ENCODE measurements at regions not wholly inside any gene's neighbourhood (a gene's known extent, or its start where the extent isn't known, plus 50 kb on each side); places are given as distances from the start of the nearest gene placed in this dataset.

- no peak overlapping the region for H3K4me2 ChIP-seq (ENCODE audit: low read length)
- no peaks in the 10 kb centered on the region for H3K9me2 ChIP-seq (ENCODE audit: insufficient read depth, low read length)
- H3K36me3 ChIP-seq (ENCODE audit: insufficient read depth, low read length): no peaks in the 10 kb centered on the region
- H3K79me2 ChIP-seq (replicated peaks; ENCODE audit: insufficient read depth, low read length): no peaks in the 10 kb centered on the region
- H3F3A ChIP-seq (ENCODE audit: insufficient read depth, low read length, poor library complexity, severe bottlenecking): no peaks in the 10 kb centered on the region
- H3K27me3 ChIP-seq (ENCODE audit: insufficient read depth, low read depth, low read length): no peaks in the 10 kb centered on the region
- H2AFZ ChIP-seq (ENCODE audit: low read depth, low read length): no peak overlapping the region
- H3K4me3 ChIP-seq (ENCODE audit: low read length): no peak overlapping the region
- H3K27ac ChIP-seq (ENCODE audit: low read length): no peak overlapping the region
- H3K9me3 ChIP-seq (ENCODE audit: low read length): no peaks in the 10 kb centered on the region
- no peak overlapping the region for H3K9ac ChIP-seq (ENCODE audit: low read length)
- no peak for TF ChIP-seq SMC3 (conservative IDR thresholded peaks at IDR 0.05; ENCODE audit: poor library complexity)
- no peak for TF ChIP-seq EP300 (conservative IDR thresholded peaks at IDR 0.05; ENCODE audit: poor library complexity, severe bottlenecking)
- no peak for TF ChIP-seq POLR2AphosphoS5 (IDR thresholded peaks at IDR 0.05)
- TF ChIP-seq RAD21 (conservative IDR thresholded peaks at IDR 0.05): no peak
- TF ChIP-seq TAF1 (IDR thresholded peaks at IDR 0.05; ENCODE audit: low read depth): no peak
- no peak for TF ChIP-seq MXI1 (conservative IDR thresholded peaks at IDR 0.05; ENCODE audit: poor library complexity, severe bottlenecking)
- no peak for TF ChIP-seq REST (IDR thresholded peaks at IDR 0.05; ENCODE audit: borderline replicate concordance)
- no peak for TF ChIP-seq EZH2 (IDR thresholded peaks at IDR 0.05; ENCODE audit: borderline replicate concordance, insufficient read depth, low read length, poor library complexity, severe bottlenecking)
- no peak for TF ChIP-seq CTCF (IDR thresholded peaks at IDR 0.05; ENCODE audit: poor library complexity, severe bottlenecking)
- H4K20me1 ChIP-seq (ENCODE audit: insufficient read depth): no peaks in the 10 kb centered on the region
These were observed 708.5 kb downstream of the C12orf50 start for GRCh38 chr12:87320724-87321123.

GRCh38 chr12:87317302-87317701, 711.9 kb downstream of the C12orf50 start:
- H3K79me2 ChIP-seq (replicated peaks; ENCODE audit: insufficient read depth, low read length): no peaks in the 10 kb centered on the region
- H3K4me3 ChIP-seq (ENCODE audit: low read length): no peak overlapping the region
- no peaks in the 10 kb centered on the region for H3K36me3 ChIP-seq (ENCODE audit: insufficient read depth, low read length)
- no peaks in the 10 kb centered on the region for H4K20me1 ChIP-seq (ENCODE audit: insufficient read depth)
- no peaks in the 10 kb centered on the region for H3K27me3 ChIP-seq (ENCODE audit: insufficient read depth, low read depth, low read length)
- H2AFZ ChIP-seq (ENCODE audit: low read depth, low read length): no peak overlapping the region
- H3K9me3 ChIP-seq (ENCODE audit: low read length): no peaks in the 10 kb centered on the region
- no peak overlapping the region for H3K4me2 ChIP-seq (ENCODE audit: low read length)
- no peaks in the 10 kb centered on the region for H3K9me2 ChIP-seq (ENCODE audit: insufficient read depth, low read length)
- H3K9ac ChIP-seq (ENCODE audit: low read length): no peak overlapping the region
- no peak for TF ChIP-seq MXI1 (conservative IDR thresholded peaks at IDR 0.05; ENCODE audit: poor library complexity, severe bottlenecking)
- no peak for TF ChIP-seq TAF1 (IDR thresholded peaks at IDR 0.05; ENCODE audit: low read depth)
- TF ChIP-seq EZH2 (IDR thresholded peaks at IDR 0.05; ENCODE audit: borderline replicate concordance, insufficient read depth, low read length, poor library complexity, severe bottlenecking): no peak
- TF ChIP-seq CTCF (IDR thresholded peaks at IDR 0.05; ENCODE audit: poor library complexity, severe bottlenecking): no peak
- no peak for TF ChIP-seq EP300 (conservative IDR thresholded peaks at IDR 0.05; ENCODE audit: poor library complexity, severe bottlenecking)
- TF ChIP-seq POLR2AphosphoS5 (IDR thresholded peaks at IDR 0.05): no peak
- TF ChIP-seq RAD21 (conservative IDR thresholded peaks at IDR 0.05): no peak
- no peak for TF ChIP-seq REST (IDR thresholded peaks at IDR 0.05; ENCODE audit: borderline replicate concordance)
- no peak for TF ChIP-seq SMC3 (conservative IDR thresholded peaks at IDR 0.05; ENCODE audit: poor library complexity)
- no peaks in the 10 kb centered on the region for H3F3A ChIP-seq (ENCODE audit: insufficient read depth, low read length, poor library complexity, severe bottlenecking)
- H3K27ac ChIP-seq (ENCODE audit: low read length): no peak overlapping the region

All from neural cell (in vitro differentiated cells).